Epithelial cell of esophagus (primary cell): ENCODE measurements at regions not wholly inside any gene's neighbourhood (a gene's known extent, or its start where the extent isn't known, plus 50 kb on each side); places are given as distances from the start of the nearest gene placed in this dataset.
A peak's percentile ranks its signal among the peaks of the same experiment; 100 is the strongest.

Source experiments
- DNase-seq: peaks from one replicate; pipeline ENCODE4 v3.0.0; 2010; ENCODE audit warnings: low read depth
- H3K4me3 ChIP-seq: 2 replicates; pipeline ENCODE4 v1.5.1; 2011; ENCODE audit warnings: mild to moderate bottlenecking, low read length, control low read depth
- CTCF ChIP-seq: IDR thresholded peaks from 2 replicates; pipeline ENCODE4 v1.5.1; 2011; ENCODE audit warnings: low read depth, mild to moderate bottlenecking, low read length, control low read depth, inconsistent platforms; ENCODE audit not compliant: insufficient read depth; ENCODE audit errors: missing control alignments

GRCh38 chr4:146032234-146032860, 93.7 kb upstream of the ZNF827 start:
- TF ChIP-seq CTCF = no peak
- DNase-seq = no peak
- H3K4me3 ChIP-seq = no peak overlapping the region

GRCh38 chr4:146029939-146030710, 91.5 kb upstream of the ZNF827 start:
- TF ChIP-seq CTCF = no peak
- no peak for DNase-seq
- no peak overlapping the region for H3K4me3 ChIP-seq

GRCh38 chr4:146029147-146029546, 90.5 kb upstream of the ZNF827 start:
- peak; percentile 11 for DNase-seq
- no peak for TF ChIP-seq CTCF
- no peak overlapping the region for H3K4me3 ChIP-seq

GRCh38 chr4:146027761-146028160, 89.1 kb upstream of the ZNF827 start:
- no peak for DNase-seq
- TF ChIP-seq CTCF = no peak
- no peak overlapping the region for H3K4me3 ChIP-seq

GRCh38 chr4:146023334-146023967, 84.8 kb upstream of the ZNF827 start:
- no peak for DNase-seq
- TF ChIP-seq CTCF = no peak
- no peak overlapping the region for H3K4me3 ChIP-seq

- no peak for TF ChIP-seq CTCF
- DNase-seq = no peak
- no peak overlapping the region for H3K4me3 ChIP-seq
Measured at GRCh38 chr4:146022541-146022940, 83.9 kb upstream of the ZNF827 start.
